ENCODE measurements at regions not wholly inside any gene's neighbourhood (a gene's known extent, or its start where the extent isn't known, plus 50 kb on each side); places are given as distances from the start of the nearest gene placed in this dataset.
"Not testable (repeated sequence)": the region's sequence is repeated elsewhere in the genome, so short reads cannot be mapped to it uniquely, and the experiment has no call there.

GRCh38 chr2:60351321-60351720 is 202.1 kb downstream of the BCL11A start:
- Histone ChIP-seq H3K27me3 (ENCODE audit: control insufficient read depth, insufficient read depth, low read length) (no peaks in the 10 kb centered on the region; the same call in none of the 2 replicates), H3K36me3 (ENCODE audit: control insufficient read depth, insufficient read depth, low read length) (no peaks in the 10 kb centered on the region), H3K4me3 (ENCODE audit: low read depth, low read length) (no peak overlapping the region)
- no peak for TF ChIP-seq CTCF (IDR thresholded peaks at IDR 0.05; ENCODE audit: insufficient read depth, low read depth, low read length)
- no peak for DNase-seq (ENCODE audit: low read depth)
- ChIA-PET CTCF (no interaction called here), POLR2A (no interaction called here)

GRCh38 chr2:60350791-60351190 is 202.7 kb downstream of the BCL11A start:
- no peak for DNase-seq (ENCODE audit: low read depth)
- ChIA-PET CTCF (no interaction called here), POLR2A (no interaction called here)
- TF ChIP-seq CTCF (IDR thresholded peaks at IDR 0.05; ENCODE audit: insufficient read depth, low read depth, low read length): no peak
- no peak overlapping the region for H3K4me3 ChIP-seq (ENCODE audit: low read depth, low read length)
- no peaks in the 10 kb centered on the region; the same call in none of the 2 replicates for H3K27me3 ChIP-seq (ENCODE audit: control insufficient read depth, insufficient read depth, low read length)
- no peaks in the 10 kb centered on the region for H3K36me3 ChIP-seq (ENCODE audit: control insufficient read depth, insufficient read depth, low read length)

- Histone ChIP-seq H3K36me3 (ENCODE audit: control insufficient read depth, insufficient read depth, low read length) (no peaks in the 10 kb centered on the region), H3K27me3 (ENCODE audit: control insufficient read depth, insufficient read depth, low read length) (no peaks in the 10 kb centered on the region; the same call in 1 of the 2 replicates), H3K4me3 (ENCODE audit: low read depth, low read length) (no peak overlapping the region)
- POLR2A ChIA-PET: no interaction called here
- CTCF ChIA-PET: no interaction called here
- no peak for TF ChIP-seq CTCF (IDR thresholded peaks at IDR 0.05; ENCODE audit: insufficient read depth, low read depth, low read length)
- no peak for DNase-seq (ENCODE audit: low read depth)
Measured at GRCh38 chr2:60347781-60348180, 205.7 kb downstream of the BCL11A start.

- H3K36me3 ChIP-seq (ENCODE audit: control insufficient read depth, insufficient read depth, low read length); H3K4me3 ChIP-seq (ENCODE audit: low read depth, low read length); CTCF ChIA-PET; POLR2A ChIA-PET; H3K27me3 ChIP-seq (ENCODE audit: control insufficient read depth, insufficient read depth, low read length); DNase-seq (ENCODE audit: low read depth): not testable (repeated sequence)
Measured at GRCh38 chr2:60342491-60342890, 211.0 kb downstream of the BCL11A start.

GRCh38 chr2:60341151-60341550 is 212.3 kb downstream of the BCL11A start:
- no peaks in the 10 kb centered on the region; the same call in 1 of the 2 replicates for H3K36me3 ChIP-seq (ENCODE audit: control insufficient read depth, insufficient read depth, low read length)
- no peaks in the 10 kb centered on the region for H3K27me3 ChIP-seq (ENCODE audit: control insufficient read depth, insufficient read depth, low read length)
- CTCF ChIA-PET: no interaction called here
- POLR2A ChIA-PET: no interaction called here
- no peak for DNase-seq (ENCODE audit: low read depth)
- TF ChIP-seq CTCF (IDR thresholded peaks at IDR 0.05; ENCODE audit: insufficient read depth, low read depth, low read length): no peak
- H3K4me3 ChIP-seq (ENCODE audit: low read depth, low read length): no peak overlapping the region

GRCh38 chr2:60339286-60339685 is 214.2 kb downstream of the BCL11A start:
- Histone ChIP-seq H3K4me3 (ENCODE audit: low read depth, low read length) (no peak overlapping the region), H3K36me3 (ENCODE audit: control insufficient read depth, insufficient read depth, low read length) (no peaks in the 10 kb centered on the region; the same call in 1 of the 2 replicates), H3K27me3 (ENCODE audit: control insufficient read depth, insufficient read depth, low read length) (no peaks in the 10 kb centered on the region)
- ChIA-PET POLR2A (no interaction called here), CTCF (no interaction called here)
- TF ChIP-seq CTCF (IDR thresholded peaks at IDR 0.05; ENCODE audit: insufficient read depth, low read depth, low read length): no peak
- no peak for DNase-seq (ENCODE audit: low read depth)
